Muscle layer of duodenum (tissue), 2 donors: ENCODE measurements at regions not wholly inside any gene's neighbourhood (a gene's known extent, or its start where the extent isn't known, plus 50 kb on each side); places are given as distances from the start of the nearest gene placed in this dataset.

Source experiments
- H3K27ac ChIP-seq: one replicate; pipeline ENCODE4 v1.7.0; 2013; ENCODE audit warnings: mild to moderate bottlenecking, low read length
- H3K27me3 ChIP-seq: one replicate; pipeline ENCODE4 v1.7.0; 2013; ENCODE audit warnings: low read depth, mild to moderate bottlenecking, control low read depth, low read length
- H3K36me3 ChIP-seq, 2 donors: one replicate each; pipeline ENCODE4 v1.7.0; 2013; ENCODE audit warnings: low read length in 2 of 2, control low read depth in 1 of 2, mild to moderate bottlenecking in 1 of 2; ENCODE audit not compliant: insufficient read depth in 2 of 2, control insufficient read depth in 1 of 2
- H3K4me1 ChIP-seq, 2 donors: one replicate each; pipeline ENCODE4 v1.7.0; 2013; ENCODE audit warnings: low read length in 2 of 2, mild to moderate bottlenecking in 2 of 2, control low read depth in 1 of 2, moderate library complexity in 1 of 2; ENCODE audit not compliant: insufficient read depth in 2 of 2, control insufficient read depth in 1 of 2
- H3K4me3 ChIP-seq, 2 donors: one replicate each; pipeline ENCODE4 v1.7.0; 2013; ENCODE audit warnings: low read length in 2 of 2, low read depth in 1 of 2, mild to moderate bottlenecking in 1 of 2
- H3K9me3 ChIP-seq, 2 donors: one replicate each; pipeline ENCODE4 v1.7.0; 2013; ENCODE audit warnings: low read length in 2 of 2, control low read depth in 1 of 2, mild to moderate bottlenecking in 1 of 2; ENCODE audit not compliant: control insufficient read depth in 1 of 2
- donor health status: healthy.

DNA sequence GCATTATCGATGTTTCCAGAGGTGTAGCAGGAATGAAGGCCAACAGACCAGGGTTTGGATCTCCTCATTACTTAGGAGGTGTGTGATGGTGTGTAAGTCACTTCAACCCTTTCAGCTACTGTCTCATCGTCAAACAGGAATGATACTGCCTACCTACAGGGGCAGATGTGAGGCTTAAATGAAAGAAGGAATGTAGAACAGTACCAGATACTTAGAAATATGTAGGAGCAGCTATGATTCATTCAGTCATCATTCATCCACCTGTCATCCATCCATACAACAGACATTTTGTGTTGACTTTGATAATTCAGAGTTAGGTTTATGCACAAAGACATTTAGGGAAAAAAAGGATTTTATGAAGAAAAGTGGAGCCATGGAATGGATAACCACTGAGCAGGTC is 486.9 kb upstream of the DAB1 start:
- H3K36me3 ChIP-seq = no peaks in the 10 kb centered on the region
- no peaks in the 10 kb centered on the region for H3K27me3 ChIP-seq
- no peak overlapping the region for H3K4me3 ChIP-seq
- no peaks in the 10 kb centered on the region for H3K4me1 ChIP-seq
- H3K27ac ChIP-seq = no peak overlapping the region
- H3K9me3 ChIP-seq = no peaks in the 10 kb centered on the region

DNA sequence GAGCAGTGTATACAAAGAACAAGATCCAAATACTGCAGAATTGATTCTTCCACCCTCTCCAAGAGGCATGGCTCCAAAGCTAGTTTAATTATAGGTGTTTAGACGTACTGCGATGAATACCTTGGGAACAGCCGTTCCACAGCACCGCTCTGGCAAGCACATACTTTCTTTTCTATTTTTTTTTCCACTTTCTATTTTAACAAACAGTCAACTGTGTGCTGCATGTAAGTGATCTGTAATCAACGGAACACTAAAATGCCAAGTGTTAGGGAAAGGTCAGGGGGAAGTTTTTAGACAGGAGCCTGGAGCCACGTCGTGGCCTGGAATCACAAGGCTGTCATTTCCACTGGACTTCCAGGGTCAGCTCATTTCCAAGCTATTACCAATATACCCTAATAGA is 486.4 kb upstream of the DAB1 start:
- H3K9me3 ChIP-seq = no peaks in the 10 kb centered on the region
- no peaks in the 10 kb centered on the region for H3K27me3 ChIP-seq
- H3K36me3 ChIP-seq = no peaks in the 10 kb centered on the region
- no peak overlapping the region for H3K27ac ChIP-seq
- H3K4me3 ChIP-seq = no peak overlapping the region
- no peaks in the 10 kb centered on the region for H3K4me1 ChIP-seq

DNA sequence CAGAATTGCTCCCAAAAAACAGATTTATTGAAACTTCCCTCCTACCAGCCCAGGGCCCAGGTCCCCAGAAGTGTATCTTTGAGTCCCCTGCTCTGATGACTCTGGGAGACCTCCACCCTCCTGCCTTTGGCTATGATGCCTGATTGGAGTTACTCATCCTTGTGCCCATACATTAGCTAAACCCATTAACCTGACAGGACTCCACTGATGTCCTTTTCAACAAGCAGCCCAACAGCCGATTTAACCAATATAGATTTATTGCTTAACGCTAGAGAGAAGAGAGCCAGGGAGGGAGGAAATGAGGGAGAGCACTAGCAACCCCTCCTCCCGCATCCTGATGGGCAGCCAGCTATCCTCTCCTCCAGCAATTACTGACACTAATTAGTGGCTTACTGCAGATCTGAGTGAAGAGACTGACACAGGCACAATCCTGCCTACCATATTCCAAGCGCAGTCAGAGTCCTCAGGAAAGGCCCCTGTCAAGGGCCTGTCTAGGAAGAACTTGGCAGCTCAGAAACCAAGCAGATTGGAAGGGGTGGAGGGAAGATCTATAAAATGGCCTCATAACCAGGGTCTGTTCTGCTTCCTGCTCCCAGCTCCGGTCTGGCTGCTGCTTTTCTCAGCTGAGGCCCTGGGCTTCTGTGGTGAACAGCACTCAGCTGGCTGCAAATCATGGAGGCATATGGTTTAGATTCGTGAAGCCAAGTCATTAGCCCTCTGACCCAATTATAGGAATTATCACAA is 484.5 kb upstream of the DAB1 start:
- H3K27me3 ChIP-seq = no peaks in the 10 kb centered on the region
- no peaks in the 10 kb centered on the region for H3K36me3 ChIP-seq
- H3K27ac ChIP-seq = no peak overlapping the region
- H3K4me3 ChIP-seq = no peak overlapping the region
- H3K4me1 ChIP-seq = no peaks in the 10 kb centered on the region
- H3K9me3 ChIP-seq = no peaks in the 10 kb centered on the region

DNA sequence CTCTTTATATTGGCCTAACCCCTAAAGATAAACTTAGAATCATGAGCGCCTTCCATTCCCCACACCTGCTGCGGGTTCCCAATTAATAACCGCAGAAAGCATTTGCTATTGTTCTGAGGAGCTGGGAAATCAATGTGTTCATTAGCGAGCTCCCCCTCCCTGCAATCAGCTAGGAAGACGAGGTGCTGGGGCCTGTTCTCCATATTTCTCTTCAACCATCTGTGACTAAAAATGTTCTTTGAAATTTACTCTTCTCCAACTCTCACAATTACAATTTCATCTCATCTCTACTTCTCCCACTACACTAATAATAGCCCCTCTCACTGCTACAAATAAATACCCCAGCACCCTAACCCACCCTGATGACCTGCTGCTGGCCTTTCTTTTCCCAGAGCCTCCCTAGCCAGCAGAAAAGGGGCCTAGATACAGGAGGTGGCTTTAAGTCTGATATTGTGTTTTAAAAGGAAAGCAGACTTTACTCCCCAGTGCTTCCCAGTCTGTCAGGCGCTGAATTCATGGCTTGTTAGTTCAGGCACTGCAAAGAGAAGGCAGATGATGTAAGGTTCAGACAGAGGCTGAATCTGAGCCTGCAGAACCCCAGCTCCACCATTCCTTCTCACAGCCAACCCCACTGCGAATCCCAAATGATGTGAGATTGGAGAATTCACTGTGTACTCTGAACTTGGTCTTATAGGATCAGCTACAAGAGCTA is 477.5 kb upstream of the DAB1 start:
- Histone ChIP-seq H3K4me3 (no peak overlapping the region), H3K36me3 (no peaks in the 10 kb centered on the region), H3K27ac (no peak overlapping the region), H3K4me1 (no peaks in the 10 kb centered on the region), H3K9me3 (no peaks in the 10 kb centered on the region), H3K27me3 (no peaks in the 10 kb centered on the region)

DNA sequence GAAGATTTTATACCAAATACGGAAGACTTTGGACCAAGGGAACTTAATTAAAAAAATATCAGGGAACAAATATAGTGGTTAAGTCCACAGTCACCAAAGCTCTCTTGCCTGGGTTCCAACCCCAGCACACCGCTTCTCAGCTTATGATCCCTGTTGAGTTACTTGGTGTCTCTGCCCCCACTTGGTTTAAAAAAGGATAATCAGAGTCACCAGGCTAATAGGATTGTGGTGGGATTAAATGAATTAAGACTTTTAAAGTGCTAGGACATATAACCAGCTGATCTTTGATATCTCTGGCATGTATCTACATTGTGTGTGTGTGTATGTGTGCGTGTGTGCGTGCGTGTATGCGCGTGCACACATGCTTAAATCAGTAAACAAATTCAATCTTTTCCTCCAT is 474.7 kb upstream of the DAB1 start:
- Histone ChIP-seq H3K4me1 (no peaks in the 10 kb centered on the region), H3K27me3 (no peaks in the 10 kb centered on the region), H3K9me3 (no peaks in the 10 kb centered on the region), H3K4me3 (no peak overlapping the region), H3K27ac (no peak overlapping the region), H3K36me3 (no peaks in the 10 kb centered on the region)

DNA sequence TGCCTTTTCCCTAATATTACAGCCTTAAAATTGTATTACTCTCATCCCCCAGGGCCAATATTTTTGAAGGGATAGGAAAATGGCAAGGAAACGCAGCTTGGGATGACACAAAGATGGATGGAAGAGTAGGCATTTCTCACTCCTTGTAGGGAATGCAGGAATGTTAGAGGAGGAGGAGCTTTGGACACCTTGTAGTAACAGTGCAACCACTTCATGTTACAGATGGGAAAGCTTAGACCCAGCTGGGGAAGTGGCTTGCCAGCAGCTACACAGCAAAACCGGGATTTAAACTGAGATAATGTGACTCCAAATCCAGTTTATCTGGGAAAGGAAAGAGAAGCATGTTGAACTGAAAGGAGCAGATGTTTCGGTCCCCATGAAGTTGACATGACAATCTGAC is 473.7 kb upstream of the DAB1 start:
- H3K9me3 ChIP-seq = no peaks in the 10 kb centered on the region
- H3K4me1 ChIP-seq = no peaks in the 10 kb centered on the region
- H3K4me3 ChIP-seq = no peak overlapping the region
- H3K27me3 ChIP-seq = no peaks in the 10 kb centered on the region
- H3K27ac ChIP-seq = no peak overlapping the region
- no peaks in the 10 kb centered on the region for H3K36me3 ChIP-seq

DNA sequence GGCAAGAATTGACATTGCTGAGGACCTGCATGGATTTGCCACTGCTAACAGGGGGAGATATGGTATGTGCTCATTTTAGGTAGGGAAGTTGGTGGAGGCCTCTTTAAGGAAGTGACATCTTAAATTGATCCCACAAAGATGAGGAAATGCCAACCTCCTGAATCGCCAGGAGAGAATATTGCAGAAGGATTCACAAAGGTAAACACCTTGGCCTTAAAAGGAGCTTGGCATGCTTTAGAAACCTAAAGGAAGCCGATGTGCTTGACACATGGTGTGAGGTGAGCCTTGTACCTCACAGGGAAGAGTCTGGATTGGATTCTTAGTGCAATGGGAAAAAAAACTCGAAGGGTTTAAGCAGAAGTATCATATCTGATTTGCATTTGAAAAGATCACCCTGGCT is 470.5 kb upstream of the DAB1 start:
- no peaks in the 10 kb centered on the region for H3K9me3 ChIP-seq
- H3K4me1 ChIP-seq = no peaks in the 10 kb centered on the region
- no peaks in the 10 kb centered on the region for H3K36me3 ChIP-seq
- no peak overlapping the region for H3K27ac ChIP-seq
- no peaks in the 10 kb centered on the region for H3K27me3 ChIP-seq
- no peak overlapping the region for H3K4me3 ChIP-seq

DNA sequence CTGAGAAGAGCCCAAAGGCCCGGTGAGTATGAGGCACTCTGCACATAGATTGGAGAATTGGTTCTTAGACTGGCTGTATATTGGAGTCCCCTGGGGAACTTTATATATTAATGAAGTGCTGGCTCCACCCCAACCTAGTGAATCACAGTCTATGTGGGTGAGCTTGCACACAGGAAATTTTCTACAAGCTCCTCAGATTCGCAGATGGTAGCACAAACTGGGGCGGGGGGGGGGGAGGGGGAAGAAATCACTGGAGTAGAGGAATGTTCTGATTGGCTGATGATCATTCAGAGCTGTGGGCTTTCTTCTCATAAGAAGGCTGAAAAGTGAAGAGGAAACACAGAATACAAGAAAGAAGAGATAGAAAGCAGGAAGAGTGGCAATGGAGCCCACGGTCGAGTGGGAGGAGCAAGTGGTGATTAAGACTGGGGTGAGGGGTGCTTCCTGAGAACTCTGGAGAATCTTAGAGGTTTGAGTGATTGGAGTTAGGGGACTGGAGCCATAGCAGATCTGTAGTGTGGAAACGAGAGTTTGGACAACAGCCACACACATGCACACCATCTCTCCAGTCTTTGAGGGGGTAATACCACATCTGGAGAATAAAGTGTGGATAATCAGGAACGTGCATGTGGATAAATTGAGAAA is 465.9 kb upstream of the DAB1 start:
- Histone ChIP-seq H3K27me3 (no peaks in the 10 kb centered on the region), H3K27ac (no peak overlapping the region), H3K4me3 (no peak overlapping the region), H3K9me3 (no peaks in the 10 kb centered on the region), H3K36me3 (no peaks in the 10 kb centered on the region), H3K4me1 (no peaks in the 10 kb centered on the region)

DNA sequence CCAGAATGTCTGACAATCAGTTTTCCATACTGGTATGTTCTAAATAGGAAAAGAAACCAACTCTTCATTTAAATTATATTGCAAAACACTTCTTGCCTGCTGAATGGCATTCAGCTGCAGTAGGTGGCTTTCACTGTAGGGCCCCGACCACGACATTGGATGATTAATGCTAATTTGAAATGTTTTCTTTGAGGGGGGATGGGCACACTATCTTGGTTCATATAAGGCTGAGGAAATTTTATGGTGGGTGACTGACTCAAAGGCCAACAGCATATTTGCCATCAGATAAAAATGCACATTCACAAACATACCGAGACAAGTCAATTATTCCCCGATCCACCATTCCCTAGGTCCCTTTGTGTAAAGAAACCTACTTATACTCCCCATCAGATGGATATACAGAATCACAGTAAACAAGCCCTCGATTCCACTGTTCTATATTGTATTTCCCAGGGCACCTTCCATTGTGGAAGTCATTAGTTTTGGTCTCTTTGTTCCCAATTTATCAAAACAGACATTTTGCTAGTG is 464.2 kb upstream of the DAB1 start:
- no peaks in the 10 kb centered on the region for H3K4me1 ChIP-seq
- no peaks in the 10 kb centered on the region for H3K27me3 ChIP-seq
- no peaks in the 10 kb centered on the region for H3K9me3 ChIP-seq
- H3K4me3 ChIP-seq = no peak overlapping the region
- no peaks in the 10 kb centered on the region for H3K36me3 ChIP-seq
- H3K27ac ChIP-seq = no peak overlapping the region

DNA sequence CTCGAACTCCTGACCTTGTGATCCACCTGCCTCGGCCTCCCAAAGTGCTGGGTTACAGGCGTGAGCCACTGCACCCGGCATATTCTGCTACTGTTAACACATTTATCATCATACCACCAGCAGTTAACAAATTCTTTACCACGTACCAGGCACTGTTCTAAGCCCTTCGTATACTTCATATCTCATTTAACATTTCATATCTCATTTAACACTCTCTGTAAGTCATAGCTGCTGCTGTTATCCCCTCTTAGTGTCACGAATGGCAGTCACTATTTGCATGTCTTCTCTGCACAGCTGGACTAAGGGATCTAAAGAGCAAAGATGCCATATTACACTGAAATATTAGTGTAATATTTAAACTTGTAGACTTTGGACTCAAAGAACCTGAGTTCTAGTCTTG is 462.5 kb upstream of the DAB1 start:
- H3K27ac ChIP-seq = no peak overlapping the region
- no peaks in the 10 kb centered on the region for H3K36me3 ChIP-seq
- H3K9me3 ChIP-seq = no peaks in the 10 kb centered on the region
- H3K27me3 ChIP-seq = no peaks in the 10 kb centered on the region
- no peaks in the 10 kb centered on the region for H3K4me1 ChIP-seq
- H3K4me3 ChIP-seq = no peak overlapping the region

DNA sequence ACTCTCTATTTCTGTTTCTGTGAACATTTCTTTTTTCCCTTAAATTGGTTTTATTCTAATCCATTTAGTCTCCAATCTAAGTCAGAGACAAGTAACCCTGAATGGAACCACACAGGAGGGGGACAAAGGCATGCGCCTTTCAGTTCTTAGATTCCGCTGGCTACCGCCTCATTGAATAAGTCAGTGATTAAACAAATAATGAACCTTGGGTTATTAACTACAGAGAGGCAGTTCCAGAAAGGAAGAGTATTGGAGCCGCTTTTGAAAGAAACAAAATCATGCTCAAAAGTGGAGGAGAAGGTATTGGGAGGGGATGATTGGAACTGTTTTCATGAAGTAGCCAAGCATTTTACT is 459.8 kb upstream of the DAB1 start:
- Histone ChIP-seq H3K27ac (no peak overlapping the region), H3K4me3 (no peak overlapping the region), H3K27me3 (no peaks in the 10 kb centered on the region), H3K4me1 (no peaks in the 10 kb centered on the region), H3K36me3 (no peaks in the 10 kb centered on the region), H3K9me3 (no peaks in the 10 kb centered on the region)
